WTC11 (cell line): ENCODE measurements at regions not wholly inside any gene's neighbourhood (a gene's known extent, or its start where the extent isn't known, plus 50 kb on each side); places are given as distances from the start of the nearest gene placed in this dataset.

Experiments used
- ATAC-seq: fragments of 200-7000 bp; cut with Tn5 transposase; 2 replicates; pipeline ENCODE4 v1.10.0; 2021; ENCODE audit warnings: mild to moderate bottlenecking, moderate library complexity
- CTCF ChIA-PET: fragments of 300-600 bp; sonication (Branson Sonifier 250); formaldehyde crosslinking; loops from one replicate; lab custom pipeline; 2021; ENCODE audit warnings: antibody characterized with exemption; lab: Charles Lee
- POLR2A ChIA-PET: fragments of 350-600 bp; sonication (Branson Sonifier 250); formaldehyde crosslinking; loops from one replicate; lab custom pipeline; 2021; ENCODE audit warnings: antibody characterized with exemption; lab: Charles Lee
- DNase-seq: peaks from one replicate; pipeline ENCODE4 v3.0.0; 2021; ENCODE audit warnings: low spot score
- H3K27ac Mint-ChIP-seq: 2 replicates; pipeline ENCODE4 v1.8.0; 2021; ENCODE audit warnings: mixed read lengths
- H3K27me3 Mint-ChIP-seq: 2 replicates; pipeline ENCODE4 v1.8.0; 2021; ENCODE audit warnings: low read depth, mild to moderate bottlenecking, moderate library complexity, mixed read lengths
- H3K36me3 Mint-ChIP-seq: 2 replicates; pipeline ENCODE4 v1.8.0; 2021; ENCODE audit warnings: mixed read lengths
- H3K4me1 Mint-ChIP-seq: 2 replicates; pipeline ENCODE4 v1.8.0; 2022; ENCODE audit warnings: mixed read lengths
- H3K4me3 Mint-ChIP-seq: 2 replicates; pipeline ENCODE4 v1.8.0; 2021; ENCODE audit warnings: mild to moderate bottlenecking, moderate library complexity, mixed read lengths
- H3K9me3 Mint-ChIP-seq: 2 replicates; pipeline ENCODE4 v1.8.0; 2021; ENCODE audit warnings: mixed read lengths
- EMX1 ChIP-seq: fragments of 250-450 bp; sonication (Bioruptor Pico); IDR thresholded peaks from 2 replicates; pipeline ENCODE4 v1.8.0; 2021; ENCODE audit warnings: mild to moderate bottlenecking
- ETV6 ChIP-seq: sonication (generic); formaldehyde crosslinking; IDR thresholded peaks from 2 replicates; pipeline ENCODE4 v1.8.1; 2022; ENCODE audit warnings: mild to moderate bottlenecking, missing genetic modification reagents
- GTF2I ChIP-seq: fragments of 250-450 bp; sonication (Bioruptor Pico); conservative IDR thresholded peaks from 2 replicates; pipeline ENCODE4 v1.4.0; 2021; ENCODE audit warnings: mild to moderate bottlenecking
- NFATC4 ChIP-seq: fragments of 250-450 bp; sonication (Bioruptor Pico); IDR thresholded peaks from 2 replicates; pipeline ENCODE4 v1.9.0; 2021; ENCODE audit warnings: mild to moderate bottlenecking
- NFE2L1 ChIP-seq: sonication (generic); formaldehyde crosslinking; IDR thresholded peaks from 2 replicates; pipeline ENCODE4 v1.8.1; 2023; ENCODE audit warnings: missing genetic modification reagents
- NFYB ChIP-seq: sonication (generic); formaldehyde crosslinking; conservative IDR thresholded peaks from 2 replicates; pipeline ENCODE4 v1.8.0; 2022; ENCODE audit warnings: low read depth, missing genetic modification reagents
- NR2C2 ChIP-seq: sonication (generic); formaldehyde crosslinking; IDR thresholded peaks from 2 replicates; pipeline ENCODE4 v1.8.0; 2022; ENCODE audit warnings: mild to moderate bottlenecking, missing genetic modification reagents
- PRRX2 ChIP-seq: fragments of 250-450 bp; sonication (Bioruptor Pico); IDR thresholded peaks from 2 replicates; pipeline ENCODE4 v1.8.0; 2021; ENCODE audit warnings: mild to moderate bottlenecking
- RORB ChIP-seq: fragments of 250-450 bp; sonication (Bioruptor Pico); IDR thresholded peaks from 2 replicates; pipeline ENCODE4 v1.9.0; 2021; ENCODE audit warnings: mild to moderate bottlenecking
- ZNF121 ChIP-seq: sonication (generic); formaldehyde crosslinking; IDR thresholded peaks from 2 replicates; pipeline ENCODE4 v1.8.0; 2023; ENCODE audit warnings: missing genetic modification reagents
- ZNF138 ChIP-seq: sonication (generic); formaldehyde crosslinking; conservative IDR thresholded peaks from 2 replicates; pipeline ENCODE4 v1.8.1; 2022; ENCODE audit warnings: mild to moderate bottlenecking, moderate library complexity, missing genetic modification reagents
- ZNF263 ChIP-seq: sonication (generic); formaldehyde crosslinking; IDR thresholded peaks from 2 replicates; pipeline ENCODE4 v1.8.1; 2022; ENCODE audit warnings: low read depth, mild to moderate bottlenecking, moderate library complexity, missing genetic modification reagents
- ZNF396 ChIP-seq: fragments of 250-450 bp; sonication (Bioruptor Pico); IDR thresholded peaks from 2 replicates; pipeline ENCODE4 v1.8.0; 2021; ENCODE audit warnings: mild to moderate bottlenecking, moderate library complexity, borderline replicate concordance
- ZNF423 ChIP-seq: fragments of 250-450 bp; sonication (Bioruptor Pico); IDR thresholded peaks from 2 replicates; pipeline ENCODE4 v2.1.2; 2022; ENCODE audit warnings: mild to moderate bottlenecking, moderate library complexity
- ZNF671 ChIP-seq: fragments of 250-450 bp; sonication (Bioruptor Pico); IDR thresholded peaks from 2 replicates; pipeline ENCODE4 v1.8.0; 2021; ENCODE audit warnings: mild to moderate bottlenecking
- TF ChIP-seq, protein P1 (sequence below): sonication (generic); formaldehyde crosslinking; IDR thresholded peaks from 2 replicates; pipeline ENCODE4 v1.8.0; 2022; ENCODE audit warnings: missing genetic modification reagents
- TF ChIP-seq, protein P2 (sequence below): sonication (generic); formaldehyde crosslinking; IDR thresholded peaks from 2 replicates; pipeline ENCODE4 v1.8.1; 2023; ENCODE audit warnings: mild to moderate bottlenecking, missing genetic modification reagents
- TF ChIP-seq, protein P3 (sequence below): sonication (generic); formaldehyde crosslinking; IDR thresholded peaks from 2 replicates; pipeline ENCODE4 v1.8.1; 2022; ENCODE audit warnings: mild to moderate bottlenecking, moderate library complexity, missing genetic modification reagents
- TF ChIP-seq, protein P4 (sequence below): fragments of 250-450 bp; sonication (Bioruptor Pico); IDR thresholded peaks from 2 replicates; pipeline ENCODE4 v1.8.0; 2021; ENCODE audit warnings: mild to moderate bottlenecking
- TF ChIP-seq, protein P5 (sequence below): sonication (generic); formaldehyde crosslinking; IDR thresholded peaks from 2 replicates; pipeline ENCODE4 v1.8.0; 2022; ENCODE audit warnings: mild to moderate bottlenecking, missing genetic modification reagents
- TF ChIP-seq, protein P6 (sequence below): sonication (generic); formaldehyde crosslinking; IDR thresholded peaks from 2 replicates; pipeline ENCODE4 v1.8.1; 2023; ENCODE audit warnings: mild to moderate bottlenecking, missing genetic modification reagents, borderline replicate concordance
- TF ChIP-seq, protein P7 (sequence below): sonication (generic); formaldehyde crosslinking; IDR thresholded peaks from 2 replicates; pipeline ENCODE4 v1.8.1; 2023; ENCODE audit warnings: mild to moderate bottlenecking, missing genetic modification reagents, moderate library complexity
- TF ChIP-seq, protein P8 (sequence below): fragments of 250-450 bp; sonication (Bioruptor Pico); IDR thresholded peaks from 2 replicates; pipeline ENCODE4 v2.1.2; 2022; ENCODE audit warnings: mild to moderate bottlenecking, moderate library complexity

DNA sequence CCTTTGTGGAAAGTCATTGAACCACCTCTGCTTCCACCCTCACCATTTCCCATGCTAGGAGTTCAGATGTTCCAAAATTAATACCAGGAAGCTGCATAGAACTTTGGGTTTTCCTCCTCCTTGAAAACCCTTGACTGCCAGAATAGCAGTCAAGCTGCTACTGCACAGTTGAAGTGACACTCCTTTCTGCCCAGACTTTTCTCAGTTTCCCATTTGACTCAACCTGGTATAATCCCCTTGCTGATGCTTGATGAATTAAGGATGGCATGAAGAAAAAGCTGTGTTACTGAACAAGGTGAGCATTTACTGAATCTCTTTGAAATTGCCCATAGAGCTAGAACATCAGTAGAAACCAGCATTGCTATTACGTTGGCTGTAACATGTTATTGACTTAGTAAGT, 286.0 kb downstream of the EDEM1 start:
- Mint-ChIP-seq H3K4me3 (no peak overlapping the region), H3K36me3 (peaks cover 23% of the 10 kb centered on the region), H3K27me3 (peaks cover 4% of the 10 kb centered on the region; the same call in 1 of the 2 replicates), H3K4me1 (no peaks in the 10 kb centered on the region), H3K9me3 (peaks cover 53% of the 10 kb centered on the region), H3K27ac (no peak overlapping the region)
- TF ChIP-seq, protein P1, sequence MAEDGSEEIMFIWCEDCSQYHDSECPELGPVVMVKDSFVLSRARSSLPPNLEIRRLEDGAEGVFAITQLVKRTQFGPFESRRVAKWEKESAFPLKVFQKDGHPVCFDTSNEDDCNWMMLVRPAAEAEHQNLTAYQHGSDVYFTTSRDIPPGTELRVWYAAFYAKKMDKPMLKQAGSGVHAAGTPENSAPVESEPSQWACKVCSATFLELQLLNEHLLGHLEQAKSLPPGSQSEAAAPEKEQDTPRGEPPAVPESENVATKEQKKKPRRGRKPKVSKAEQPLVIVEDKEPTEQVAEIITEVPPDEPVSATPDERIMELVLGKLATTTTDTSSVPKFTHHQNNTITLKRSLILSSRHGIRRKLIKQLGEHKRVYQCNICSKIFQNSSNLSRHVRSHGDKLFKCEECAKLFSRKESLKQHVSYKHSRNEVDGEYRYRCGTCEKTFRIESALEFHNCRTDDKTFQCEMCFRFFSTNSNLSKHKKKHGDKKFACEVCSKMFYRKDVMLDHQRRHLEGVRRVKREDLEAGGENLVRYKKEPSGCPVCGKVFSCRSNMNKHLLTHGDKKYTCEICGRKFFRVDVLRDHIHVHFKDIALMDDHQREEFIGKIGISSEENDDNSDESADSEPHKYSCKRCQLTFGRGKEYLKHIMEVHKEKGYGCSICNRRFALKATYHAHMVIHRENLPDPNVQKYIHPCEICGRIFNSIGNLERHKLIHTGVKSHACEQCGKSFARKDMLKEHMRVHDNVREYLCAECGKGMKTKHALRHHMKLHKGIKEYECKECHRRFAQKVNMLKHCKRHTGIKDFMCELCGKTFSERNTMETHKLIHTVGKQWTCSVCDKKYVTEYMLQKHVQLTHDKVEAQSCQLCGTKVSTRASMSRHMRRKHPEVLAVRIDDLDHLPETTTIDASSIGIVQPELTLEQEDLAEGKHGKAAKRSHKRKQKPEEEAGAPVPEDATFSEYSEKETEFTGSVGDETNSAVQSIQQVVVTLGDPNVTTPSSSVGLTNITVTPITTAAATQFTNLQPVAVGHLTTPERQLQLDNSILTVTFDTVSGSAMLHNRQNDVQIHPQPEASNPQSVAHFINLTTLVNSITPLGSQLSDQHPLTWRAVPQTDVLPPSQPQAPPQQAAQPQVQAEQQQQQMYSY (CRISPR knock-in tag): no peak
- no peak for TF ChIP-seq ETV6
- TF ChIP-seq, protein P2, sequence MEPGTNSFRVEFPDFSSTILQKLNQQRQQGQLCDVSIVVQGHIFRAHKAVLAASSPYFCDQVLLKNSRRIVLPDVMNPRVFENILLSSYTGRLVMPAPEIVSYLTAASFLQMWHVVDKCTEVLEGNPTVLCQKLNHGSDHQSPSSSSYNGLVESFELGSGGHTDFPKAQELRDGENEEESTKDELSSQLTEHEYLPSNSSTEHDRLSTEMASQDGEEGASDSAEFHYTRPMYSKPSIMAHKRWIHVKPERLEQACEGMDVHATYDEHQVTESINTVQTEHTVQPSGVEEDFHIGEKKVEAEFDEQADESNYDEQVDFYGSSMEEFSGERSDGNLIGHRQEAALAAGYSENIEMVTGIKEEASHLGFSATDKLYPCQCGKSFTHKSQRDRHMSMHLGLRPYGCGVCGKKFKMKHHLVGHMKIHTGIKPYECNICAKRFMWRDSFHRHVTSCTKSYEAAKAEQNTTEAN (CRISPR knock-in tag): no peak
- TF ChIP-seq, protein P3, sequence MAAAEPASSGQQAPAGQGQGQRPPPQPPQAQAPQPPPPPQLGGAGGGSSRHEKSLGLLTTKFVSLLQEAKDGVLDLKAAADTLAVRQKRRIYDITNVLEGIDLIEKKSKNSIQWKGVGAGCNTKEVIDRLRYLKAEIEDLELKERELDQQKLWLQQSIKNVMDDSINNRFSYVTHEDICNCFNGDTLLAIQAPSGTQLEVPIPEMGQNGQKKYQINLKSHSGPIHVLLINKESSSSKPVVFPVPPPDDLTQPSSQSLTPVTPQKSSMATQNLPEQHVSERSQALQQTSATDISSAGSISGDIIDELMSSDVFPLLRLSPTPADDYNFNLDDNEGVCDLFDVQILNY: no peak
- TF ChIP-seq, protein P4, sequence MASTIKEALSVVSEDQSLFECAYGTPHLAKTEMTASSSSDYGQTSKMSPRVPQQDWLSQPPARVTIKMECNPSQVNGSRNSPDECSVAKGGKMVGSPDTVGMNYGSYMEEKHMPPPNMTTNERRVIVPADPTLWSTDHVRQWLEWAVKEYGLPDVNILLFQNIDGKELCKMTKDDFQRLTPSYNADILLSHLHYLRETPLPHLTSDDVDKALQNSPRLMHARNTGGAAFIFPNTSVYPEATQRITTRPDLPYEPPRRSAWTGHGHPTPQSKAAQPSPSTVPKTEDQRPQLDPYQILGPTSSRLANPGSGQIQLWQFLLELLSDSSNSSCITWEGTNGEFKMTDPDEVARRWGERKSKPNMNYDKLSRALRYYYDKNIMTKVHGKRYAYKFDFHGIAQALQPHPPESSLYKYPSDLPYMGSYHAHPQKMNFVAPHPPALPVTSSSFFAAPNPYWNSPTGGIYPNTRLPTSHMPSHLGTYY (CRISPR knock-in tag): no peak
- TF ChIP-seq PRRX2 (CRISPR knock-in tag): no peak
- no peak for TF ChIP-seq ZNF396 (CRISPR knock-in tag)
- ChIA-PET POLR2A (no interaction called here), CTCF (no interaction called here)
- DNase-seq (no peak), ATAC-seq (no peak)

DNA sequence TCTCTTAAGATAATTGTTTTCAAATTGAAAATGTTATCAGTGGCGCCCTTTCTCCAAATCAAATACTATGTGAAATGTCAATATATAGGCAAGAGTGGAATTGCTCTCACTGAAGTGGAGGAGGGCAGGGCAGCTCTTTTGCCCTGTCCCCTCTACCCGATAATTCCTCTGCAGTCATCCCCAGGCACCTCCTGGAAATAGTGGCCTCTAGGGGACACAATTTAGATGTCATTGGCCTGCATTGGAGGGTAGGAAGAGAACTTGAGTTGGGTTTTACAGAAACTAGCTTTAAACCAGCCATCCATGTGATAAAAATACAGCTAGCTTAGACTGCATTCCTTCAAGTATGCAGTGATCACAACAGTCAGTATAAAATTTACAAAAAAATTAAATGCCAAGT, 288.9 kb downstream of the EDEM1 start:
- no peak overlapping the region for H3K4me3 Mint-ChIP-seq
- H3K4me1 Mint-ChIP-seq: no peaks in the 10 kb centered on the region
- ATAC-seq: no peak
- H3K36me3 Mint-ChIP-seq: peaks cover 15% of the 10 kb centered on the region
- DNase-seq: no peak
- ChIA-PET POLR2A (no interaction called here), CTCF (interaction anchor here (0.8 to 1.5 kb wide), 2 partner anchors 12 to 139 kb away, joined by 3 to 4 read pairs; no protein-coding TSS in a partner anchor)
- peaks cover 54% of the 10 kb centered on the region for H3K9me3 Mint-ChIP-seq
- H3K27ac Mint-ChIP-seq: no peak overlapping the region
- peaks cover 4% of the 10 kb centered on the region; the same call in 1 of the 2 replicates for H3K27me3 Mint-ChIP-seq
- TF ChIP-seq RORB (CRISPR knock-in tag): no peak
- TF ChIP-seq GTF2I: no peak
- TF ChIP-seq NFATC4 (CRISPR knock-in tag): no peak
- TF ChIP-seq ZNF263 (CRISPR knock-in tag): no peak
- TF ChIP-seq NFE2L1 (CRISPR knock-in tag): no peak
- TF ChIP-seq, protein P5, sequence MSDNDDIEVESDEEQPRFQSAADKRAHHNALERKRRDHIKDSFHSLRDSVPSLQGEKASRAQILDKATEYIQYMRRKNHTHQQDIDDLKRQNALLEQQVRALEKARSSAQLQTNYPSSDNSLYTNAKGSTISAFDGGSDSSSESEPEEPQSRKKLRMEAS (CRISPR knock-in tag): no peak
- TF ChIP-seq, protein P6, sequence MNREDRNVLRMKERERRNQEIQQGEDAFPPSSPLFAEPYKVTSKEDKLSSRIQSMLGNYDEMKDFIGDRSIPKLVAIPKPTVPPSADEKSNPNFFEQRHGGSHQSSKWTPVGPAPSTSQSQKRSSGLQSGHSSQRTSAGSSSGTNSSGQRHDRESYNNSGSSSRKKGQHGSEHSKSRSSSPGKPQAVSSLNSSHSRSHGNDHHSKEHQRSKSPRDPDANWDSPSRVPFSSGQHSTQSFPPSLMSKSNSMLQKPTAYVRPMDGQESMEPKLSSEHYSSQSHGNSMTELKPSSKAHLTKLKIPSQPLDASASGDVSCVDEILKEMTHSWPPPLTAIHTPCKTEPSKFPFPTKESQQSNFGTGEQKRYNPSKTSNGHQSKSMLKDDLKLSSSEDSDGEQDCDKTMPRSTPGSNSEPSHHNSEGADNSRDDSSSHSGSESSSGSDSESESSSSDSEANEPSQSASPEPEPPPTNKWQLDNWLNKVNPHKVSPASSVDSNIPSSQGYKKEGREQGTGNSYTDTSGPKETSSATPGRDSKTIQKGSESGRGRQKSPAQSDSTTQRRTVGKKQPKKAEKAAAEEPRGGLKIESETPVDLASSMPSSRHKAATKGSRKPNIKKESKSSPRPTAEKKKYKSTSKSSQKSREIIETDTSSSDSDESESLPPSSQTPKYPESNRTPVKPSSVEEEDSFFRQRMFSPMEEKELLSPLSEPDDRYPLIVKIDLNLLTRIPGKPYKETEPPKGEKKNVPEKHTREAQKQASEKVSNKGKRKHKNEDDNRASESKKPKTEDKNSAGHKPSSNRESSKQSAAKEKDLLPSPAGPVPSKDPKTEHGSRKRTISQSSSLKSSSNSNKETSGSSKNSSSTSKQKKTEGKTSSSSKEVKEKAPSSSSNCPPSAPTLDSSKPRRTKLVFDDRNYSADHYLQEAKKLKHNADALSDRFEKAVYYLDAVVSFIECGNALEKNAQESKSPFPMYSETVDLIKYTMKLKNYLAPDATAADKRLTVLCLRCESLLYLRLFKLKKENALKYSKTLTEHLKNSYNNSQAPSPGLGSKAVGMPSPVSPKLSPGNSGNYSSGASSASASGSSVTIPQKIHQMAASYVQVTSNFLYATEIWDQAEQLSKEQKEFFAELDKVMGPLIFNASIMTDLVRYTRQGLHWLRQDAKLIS (CRISPR knock-in tag): no peak
- TF ChIP-seq, protein P7, sequence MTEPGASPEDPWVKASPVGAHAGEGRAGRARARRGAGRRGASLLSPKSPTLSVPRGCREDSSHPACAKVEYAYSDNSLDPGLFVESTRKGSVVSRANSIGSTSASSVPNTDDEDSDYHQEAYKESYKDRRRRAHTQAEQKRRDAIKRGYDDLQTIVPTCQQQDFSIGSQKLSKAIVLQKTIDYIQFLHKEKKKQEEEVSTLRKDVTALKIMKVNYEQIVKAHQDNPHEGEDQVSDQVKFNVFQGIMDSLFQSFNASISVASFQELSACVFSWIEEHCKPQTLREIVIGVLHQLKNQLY (CRISPR knock-in tag): no peak
- TF ChIP-seq, protein P8, sequence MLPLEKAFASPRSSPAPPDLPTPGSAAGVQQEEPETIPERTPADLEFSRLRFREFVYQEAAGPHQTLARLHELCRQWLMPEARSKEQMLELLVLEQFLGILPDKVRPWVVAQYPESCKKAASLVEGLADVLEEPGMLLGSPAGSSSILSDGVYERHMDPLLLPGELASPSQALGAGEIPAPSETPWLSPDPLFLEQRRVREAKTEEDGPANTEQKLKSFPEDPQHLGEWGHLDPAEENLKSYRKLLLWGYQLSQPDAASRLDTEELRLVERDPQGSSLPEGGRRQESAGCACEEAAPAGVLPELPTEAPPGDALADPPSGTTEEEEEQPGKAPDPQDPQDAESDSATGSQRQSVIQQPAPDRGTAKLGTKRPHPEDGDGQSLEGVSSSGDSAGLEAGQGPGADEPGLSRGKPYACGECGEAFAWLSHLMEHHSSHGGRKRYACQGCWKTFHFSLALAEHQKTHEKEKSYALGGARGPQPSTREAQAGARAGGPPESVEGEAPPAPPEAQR (CRISPR knock-in tag): no peak
- TF ChIP-seq ZNF121 (CRISPR knock-in tag): no peak
- no peak for TF ChIP-seq EMX1 (CRISPR knock-in tag)
- TF ChIP-seq ZNF671 (CRISPR knock-in tag): no peak
- TF ChIP-seq NR2C2 (CRISPR knock-in tag): no peak
- no peak for TF ChIP-seq ETV6
- TF ChIP-seq NFYB (CRISPR knock-in tag): no peak
- TF ChIP-seq ZNF138 (CRISPR knock-in tag): no peak
- no peak for TF ChIP-seq ZNF423 (CRISPR knock-in tag)
